Body of pancreas (tissue), 4 donors: ENCODE measurements at regions not wholly inside any gene's neighbourhood (a gene's known extent, or its start where the extent isn't known, plus 50 kb on each side); places are given as distances from the start of the nearest gene placed in this dataset.
"Not testable (repeated sequence)": the region's sequence is repeated elsewhere in the genome, so short reads cannot be mapped to it uniquely, and the experiment has no call there.

Experiments used
- ATAC-seq: fragments of 150-250 bp; one replicate; pipeline ENCODE4 v1.9.1; 2016
- DNase-seq, 4 donors: peaks; one replicate each; pipeline ENCODE4 v3.0.0-alpha.2; 2019
- H3K27ac ChIP-seq, 4 donors: fragments of 200-600 bp; sonication (generic); 1 replicate in 3 of 4; 2 replicates in 1 of 4; pipeline versions ENCODE4 v1.5.1 to v1.6.1; 2016 to 2019; ENCODE audit warnings: mild to moderate bottlenecking in 1 of 4, mixed read lengths in 1 of 4, moderate library complexity in 1 of 4
- H3K27me3 ChIP-seq, 2 donors: fragments of 200-600 bp; sonication (generic); one replicate each; pipeline ENCODE4 v1.6.0; 2016; ENCODE audit warnings: mild to moderate bottlenecking in 1 of 2
- H3K36me3 ChIP-seq, 2 donors: fragments of 200-600 bp; sonication (generic); replicated peaks in 1 of 2; 2 replicates each; pipeline ENCODE4 v1.5.1; 2016; ENCODE audit warnings: low read depth in 2 of 2; ENCODE audit not compliant: insufficient read depth in 1 of 2
- H3K4me1 ChIP-seq: fragments of 200-600 bp; sonication (generic); one replicate; pipeline ENCODE4 v1.6.0; 2016
- H3K4me3 ChIP-seq, 2 donors: fragments of 200-600 bp; sonication (generic); 1 replicate in 1 of 2; 2 replicates in 1 of 2; pipeline ENCODE4 v1.5.1; 2016 to 2019
- H3K9me3 ChIP-seq, 3 donors: fragments of 200-600 bp; sonication (generic); 1 replicate in 2 of 3; 2 replicates in 1 of 3; pipeline ENCODE4 v1.5.1; 2016
- POLR2A ChIP-seq, 3 donors: fragments of 450-650 bp; IDR thresholded peaks; one replicate each; pipeline ENCODE4 v1.6.1; 2016; ENCODE audit warnings: antibody characterized with exemption in 3 of 3, mild to moderate bottlenecking in 2 of 3
- WGBS, 2 donors: methylation state at CpG; one replicate each; pipeline ENCODE4 v1.1.5; 2017; 5-methylcytosine and 5-hydroxymethylcytosine counted together
- intact Hi-C: fragments of 100-400 bp; cut with DNase I; formaldehyde crosslinking; loops from one replicate; pipeline ENCODE4 v1.15.1; 2023
- TF ChIP-seq, protein P1 (sequence below), 7 experiments: fragments of 450-650 bp in 4 of 7; fragments of 200-600 bp in 3 of 7; sonication (generic) in 3 of 7; IDR thresholded peaks; one replicate each; pipeline ENCODE4 v1.5.1; 2016 to 2019; ENCODE audit warnings: antibody characterized with exemption in 7 of 7

- H3K27ac ChIP-seq, result no peak overlapping the region
- no peak overlapping the region for H3K4me3 ChIP-seq
- no peaks in the 10 kb centered on the region for H3K27me3 ChIP-seq
- ATAC-seq (no peak), DNase-seq (no peak)
- H3K9me3 ChIP-seq, result no peaks in the 10 kb centered on the region
- intact Hi-C loops, result no loop called here
- H3K36me3 ChIP-seq, result no peaks in the 10 kb centered on the region
- TF ChIP-seq, protein P1, sequence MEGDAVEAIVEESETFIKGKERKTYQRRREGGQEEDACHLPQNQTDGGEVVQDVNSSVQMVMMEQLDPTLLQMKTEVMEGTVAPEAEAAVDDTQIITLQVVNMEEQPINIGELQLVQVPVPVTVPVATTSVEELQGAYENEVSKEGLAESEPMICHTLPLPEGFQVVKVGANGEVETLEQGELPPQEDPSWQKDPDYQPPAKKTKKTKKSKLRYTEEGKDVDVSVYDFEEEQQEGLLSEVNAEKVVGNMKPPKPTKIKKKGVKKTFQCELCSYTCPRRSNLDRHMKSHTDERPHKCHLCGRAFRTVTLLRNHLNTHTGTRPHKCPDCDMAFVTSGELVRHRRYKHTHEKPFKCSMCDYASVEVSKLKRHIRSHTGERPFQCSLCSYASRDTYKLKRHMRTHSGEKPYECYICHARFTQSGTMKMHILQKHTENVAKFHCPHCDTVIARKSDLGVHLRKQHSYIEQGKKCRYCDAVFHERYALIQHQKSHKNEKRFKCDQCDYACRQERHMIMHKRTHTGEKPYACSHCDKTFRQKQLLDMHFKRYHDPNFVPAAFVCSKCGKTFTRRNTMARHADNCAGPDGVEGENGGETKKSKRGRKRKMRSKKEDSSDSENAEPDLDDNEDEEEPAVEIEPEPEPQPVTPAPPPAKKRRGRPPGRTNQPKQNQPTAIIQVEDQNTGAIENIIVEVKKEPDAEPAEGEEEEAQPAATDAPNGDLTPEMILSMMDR (IDR thresholded peaks at IDR 0.05), result no peak
- TF ChIP-seq POLR2A (IDR thresholded peaks at IDR 0.05), result no peak
- WGBS, 2 donors, result 56 to 69% methylated on average over 3 of the region's 3 CpGs
- no peaks in the 10 kb centered on the region for H3K4me1 ChIP-seq
Observed at GRCh38 chr9:7636838-7637467, 162.6 kb downstream of the DMAC1 start.

- intact Hi-C loops, result no loop called here
- WGBS, 2 donors, result 51 to 63% methylated on average over 2 of the region's 2 CpGs
Observed at GRCh38 chr9:7636309-7636708, 163.3 kb downstream of the DMAC1 start.

DNA sequence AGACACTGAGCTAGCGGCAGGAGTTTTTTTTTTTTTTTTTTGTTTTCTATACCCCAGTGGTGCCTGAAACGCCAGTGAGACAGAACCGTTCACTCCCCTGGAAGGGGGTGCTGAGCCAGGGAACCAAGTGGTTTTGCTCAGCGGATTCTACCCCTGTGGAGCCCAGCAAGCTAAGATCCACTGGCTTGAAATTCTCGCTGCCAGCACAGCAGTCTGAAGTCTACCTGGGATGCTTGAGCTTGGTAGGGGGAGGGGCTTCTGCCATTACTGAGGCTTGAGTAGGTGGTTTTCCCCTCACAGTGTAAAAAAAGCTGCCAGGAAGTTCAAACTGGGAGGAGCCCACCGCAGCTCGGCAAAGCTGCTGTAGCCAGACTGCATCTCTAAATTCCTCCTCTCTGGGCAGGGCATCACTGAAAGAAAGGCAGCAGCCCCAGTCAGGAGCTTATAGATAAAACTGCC, 173.0 kb downstream of the DMAC1 start:
- H3K36me3 ChIP-seq, H3K27me3 ChIP-seq, ATAC-seq, H3K27ac ChIP-seq, H3K9me3 ChIP-seq, H3K4me3 ChIP-seq, H3K4me1 ChIP-seq, DNase-seq: not testable (repeated sequence)
- 19 to 42% methylated on average over 7 of the region's 7 CpGs for WGBS, 2 donors
- intact Hi-C loops, result loop anchor here (10.0 kb wide), 1 partner anchor 62 kb away; no protein-coding TSS in a partner anchor

More at GRCh38 chr9:7636309-7636708, 163.3 kb downstream of the DMAC1 start:
- no peak overlapping the region for H3K27ac ChIP-seq
- ATAC-seq, result no peak
- no peaks in the 10 kb centered on the region for H3K9me3 ChIP-seq
- H3K36me3 ChIP-seq, result no peaks in the 10 kb centered on the region
- no peak for TF ChIP-seq POLR2A (IDR thresholded peaks at IDR 0.05)
- TF ChIP-seq, protein P1 (IDR thresholded peaks at IDR 0.05), result no peak
- no peaks in the 10 kb centered on the region for H3K27me3 ChIP-seq
- no peak for DNase-seq
- H3K4me3 ChIP-seq, result no peak overlapping the region
- H3K4me1 ChIP-seq, result no peaks in the 10 kb centered on the region

- intact Hi-C loops, result loop anchor here (10.0 kb wide), 1 partner anchor 58 kb away; no protein-coding TSS in a partner anchor
- Histone ChIP-seq H3K4me3 (no peak overlapping the region), H3K27me3 (no peaks in the 10 kb centered on the region), H3K9me3 (no peaks in the 10 kb centered on the region), H3K4me1 (no peaks in the 10 kb centered on the region), H3K36me3 (no peaks in the 10 kb centered on the region), H3K27ac (no peak overlapping the region)
- no peak for ATAC-seq
- no peak for DNase-seq
- TF ChIP-seq, protein P1 (IDR thresholded peaks at IDR 0.05), result no peak
- no peak for TF ChIP-seq POLR2A (IDR thresholded peaks at IDR 0.05)
- WGBS, 2 donors, result 39 to 45% methylated on average over 2 of the region's 2 CpGs
Observed at GRCh38 chr9:7622481-7622880, 177.1 kb downstream of the DMAC1 start.

DNA sequence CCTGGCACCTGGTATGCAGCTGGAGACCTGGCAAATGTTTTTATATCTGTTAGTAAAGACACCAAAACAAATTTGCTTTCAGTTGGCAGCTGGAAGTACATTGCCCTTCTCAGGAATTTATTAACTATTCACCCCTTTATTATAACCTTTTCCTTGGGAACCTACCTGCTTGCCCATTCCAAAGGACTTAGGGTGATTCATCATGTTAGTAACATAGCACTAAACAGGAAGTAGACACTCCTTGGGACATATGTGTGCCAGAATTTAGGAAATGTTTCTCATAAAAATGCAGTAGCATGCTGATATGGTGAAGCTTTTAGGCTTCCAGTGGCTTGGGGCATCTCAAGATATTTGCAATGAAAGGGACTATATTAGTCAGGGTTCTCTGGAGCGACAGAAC, 184.2 kb downstream of the DMAC1 start:
- H3K36me3 ChIP-seq, result no peaks in the 10 kb centered on the region
- DNase-seq (no peak), ATAC-seq (no peak)
- H3K9me3 ChIP-seq, result no peaks in the 10 kb centered on the region
- no peaks in the 10 kb centered on the region for H3K27me3 ChIP-seq
- 74 to 77% methylated on average over 1 of the region's 1 CpG for WGBS, 2 donors
- H3K27ac ChIP-seq, result no peak overlapping the region
- no peak overlapping the region for H3K4me3 ChIP-seq
- no peak for TF ChIP-seq POLR2A (IDR thresholded peaks at IDR 0.05)
- TF ChIP-seq, protein P1 (IDR thresholded peaks at IDR 0.05), result no peak
- intact Hi-C loops, result no loop called here
- H3K4me1 ChIP-seq, result no peaks in the 10 kb centered on the region
